A549 (cell line): ENCODE measurements at regions not wholly inside any gene's neighbourhood (a gene's known extent, or its start where the extent isn't known, plus 50 kb on each side); places are given as distances from the start of the nearest gene placed in this dataset.

Experiments used
- ATAC-seq, 2 experiments: fragments of 200-7000 bp in 1 of 2; fragments of >200 bp in 1 of 2; cut with Nextera tagmentation in 1 of 2; cut with Tn5 transposase in 1 of 2; 3 replicates each; pipeline versions ENCODE4 v1.8.0 to v1.9.1; 2018 to 2020; ENCODE audit warnings: mild to moderate bottlenecking in 1 of 2, moderate library complexity in 1 of 2
- CTCF ChIA-PET: fragments of 300-600 bp; sonication (Branson Sonifier 250); formaldehyde crosslinking; extraction: SDS; loops from one replicate; lab custom pipeline; 2021; ENCODE audit warnings: antibody characterized with exemption, inconsistent platforms; lab: Yijun Ruan, JAX
- POLR2A ChIA-PET: fragments of 350-600 bp; formaldehyde crosslinking; extraction: SDS; loops from one replicate; lab custom pipeline; 2021; ENCODE audit warnings: antibody characterized with exemption, inconsistent platforms; lab: Yijun Ruan, JAX
- DNase-seq, 2 experiments: peaks; one replicate each; pipeline versions ENCODE4 v3.0.0 to v3.0.0-alpha.2; 2011 to 2016; ENCODE audit warnings: low read depth in 1 of 2, low spot score in 1 of 2
- FAIRE-seq: peaks from 2 replicates; lab custom pipeline; 2011; peaks lifted over from hg19 to GRCh38; lab: Jason Lieb, UNC
- H3K27ac ChIP-seq, 2 experiments: fragments of >200 bp; sonication (Bioruptor Twin); formaldehyde crosslinking; 3 replicates each; pipeline ENCODE4 v1.5.1; 2016 to 2017
- H3K4me1 ChIP-seq: fragments of >200 bp; sonication (Bioruptor Twin); formaldehyde crosslinking; 3 replicates; pipeline ENCODE4 v1.6.1; 2016
- H3K4me2 ChIP-seq: fragments of >200 bp; sonication (Bioruptor Twin); formaldehyde crosslinking; 3 replicates; pipeline ENCODE4 v1.6.1; 2016
- H3K4me3 ChIP-seq: fragments of >200 bp; sonication (Bioruptor Twin); formaldehyde crosslinking; 3 replicates; pipeline ENCODE4 v1.5.1; 2016
- H3K9me3 ChIP-seq: fragments of >200 bp; sonication (Bioruptor Twin); formaldehyde crosslinking; 3 replicates; pipeline ENCODE4 v1.6.1; 2016
- CBX2 ChIP-seq: fragments of 200-600 bp; sonication (generic); IDR thresholded peaks from 2 replicates; pipeline ENCODE4 v1.6.1; 2016; ENCODE audit warnings: low read depth, mild to moderate bottlenecking, borderline replicate concordance
- CEBPB ChIP-seq, 2 experiments: fragments of >200 bp in 1 of 2; sonication (Bioruptor Twin) in 1 of 2; formaldehyde crosslinking in 1 of 2; IDR thresholded peaks; 2 replicates each; pipeline ENCODE4 v1.6.1; 2012 to 2016
- CHD2 ChIP-seq: fragments of 150-350 bp; IDR thresholded peaks from 2 replicates; pipeline ENCODE4 v1.6.1; 2014; ENCODE audit warnings: low read length; ENCODE audit not compliant: partially characterized antibody
- EHMT2 ChIP-seq: fragments of 200-600 bp; sonication (generic); IDR thresholded peaks from 2 replicates; pipeline ENCODE4 v1.6.1; 2016; ENCODE audit warnings: antibody characterized with exemption, low read depth, mild to moderate bottlenecking, moderate library complexity
- FOSB ChIP-seq: fragments of 250-450 bp; sonication (Bioruptor Pico); IDR thresholded peaks from 2 replicates; pipeline ENCODE4 v1.5.0; 2020; ENCODE audit warnings: mild to moderate bottlenecking, moderate library complexity
- HEYL ChIP-seq: fragments of 250-450 bp; sonication (Bioruptor Pico); IDR thresholded peaks from 2 replicates; pipeline ENCODE4 v1.8.0; 2021; ENCODE audit warnings: mild to moderate bottlenecking, moderate library complexity
- JUNB ChIP-seq: fragments of >200 bp; sonication (Bioruptor Twin); formaldehyde crosslinking; IDR thresholded peaks from 2 replicates; pipeline ENCODE4 v1.6.1; 2016
- KDM1A ChIP-seq: fragments of 200-600 bp; sonication (generic); IDR thresholded peaks from 2 replicates; pipeline ENCODE4 v1.6.1; 2016; ENCODE audit warnings: low read depth, mild to moderate bottlenecking
- MAZ ChIP-seq: fragments of 150-350 bp; IDR thresholded peaks from 2 replicates; pipeline ENCODE4 v1.6.1; 2014; ENCODE audit warnings: antibody characterized with exemption, low read depth, low read length, borderline replicate concordance
- NFE2L2 ChIP-seq: fragments of 150-350 bp; conservative IDR thresholded peaks from 2 replicates; pipeline ENCODE4 v1.6.1; 2014; ENCODE audit warnings: low read length
- NPAS2 ChIP-seq: fragments of 250-450 bp; sonication (Bioruptor Pico); IDR thresholded peaks from 2 replicates; pipeline ENCODE4 v1.8.0; 2022; ENCODE audit warnings: mild to moderate bottlenecking, moderate library complexity, borderline replicate concordance
- POLR2AphosphoS2 ChIP-seq: conservative IDR thresholded peaks from 2 replicates; pipeline ENCODE4 v1.6.1; 2012; ENCODE audit warnings: low read length, improper control_type of control experiment, inconsistent platforms
- RCOR1 ChIP-seq: fragments of 150-350 bp; IDR thresholded peaks from 2 replicates; pipeline ENCODE4 v1.6.1; 2014; ENCODE audit warnings: antibody characterized with exemption, low read length, low read depth
- RNF2 ChIP-seq: fragments of 200-600 bp; sonication (generic); IDR thresholded peaks from 2 replicates; pipeline ENCODE4 v1.6.1; 2016; ENCODE audit warnings: low read depth, mild to moderate bottlenecking, antibody characterized with exemption, moderate library complexity, borderline replicate concordance
- SMC3 ChIP-seq: fragments of >200 bp; sonication (Bioruptor Twin); formaldehyde crosslinking; IDR thresholded peaks from 3 replicates; pipeline ENCODE4 v1.6.1; 2018; ENCODE audit warnings: inconsistent platforms
- TFCP2L1 ChIP-seq: fragments of 250-450 bp; sonication (Bioruptor Pico); IDR thresholded peaks from 2 replicates; pipeline ENCODE4 v1.5.0; 2021; ENCODE audit warnings: mild to moderate bottlenecking
- ZC3H11A ChIP-seq: fragments of 450-650 bp; IDR thresholded peaks from 2 replicates; pipeline ENCODE4 v1.6.1; 2014; ENCODE audit warnings: antibody characterized with exemption, mild to moderate bottlenecking
- WGBS: methylation state at CpG from one replicate; pipeline ENCODE4 v1.1.6; 2017; ENCODE audit errors: missing lambda C conversion rate; 5-methylcytosine and 5-hydroxymethylcytosine counted together
- TF ChIP-seq, protein P1 (sequence below): fragments of >200 bp; sonication (Bioruptor Twin); formaldehyde crosslinking; IDR thresholded peaks from 3 replicates; pipeline ENCODE4 v1.5.1; 2016
- TF ChIP-seq, protein P2 (sequence below): fragments of 250-450 bp; sonication (Bioruptor Pico); IDR thresholded peaks from 2 replicates; pipeline ENCODE4 v1.5.0; 2020; ENCODE audit warnings: low read depth, mild to moderate bottlenecking, moderate library complexity
- TF ChIP-seq, protein P3 (sequence below): fragments of 200-600 bp; sonication (generic); IDR thresholded peaks from 2 replicates; pipeline ENCODE4 v1.6.1; 2016; ENCODE audit warnings: antibody characterized with exemption, mild to moderate bottlenecking, moderate library complexity
- TF ChIP-seq, protein P4 (sequence below): fragments of 250-450 bp; sonication (Bioruptor Pico); IDR thresholded peaks from 2 replicates; pipeline ENCODE4 v1.5.0; 2021; ENCODE audit warnings: mild to moderate bottlenecking, moderate library complexity, borderline replicate concordance
- TF ChIP-seq, protein P5 (sequence below): IDR thresholded peaks from 2 replicates; pipeline ENCODE4 v1.6.1; 2012; ENCODE audit warnings: low read depth, borderline replicate concordance
- TF ChIP-seq, protein P6 (sequence below): IDR thresholded peaks from 2 replicates; pipeline ENCODE4 v1.6.1; 2012

DNA sequence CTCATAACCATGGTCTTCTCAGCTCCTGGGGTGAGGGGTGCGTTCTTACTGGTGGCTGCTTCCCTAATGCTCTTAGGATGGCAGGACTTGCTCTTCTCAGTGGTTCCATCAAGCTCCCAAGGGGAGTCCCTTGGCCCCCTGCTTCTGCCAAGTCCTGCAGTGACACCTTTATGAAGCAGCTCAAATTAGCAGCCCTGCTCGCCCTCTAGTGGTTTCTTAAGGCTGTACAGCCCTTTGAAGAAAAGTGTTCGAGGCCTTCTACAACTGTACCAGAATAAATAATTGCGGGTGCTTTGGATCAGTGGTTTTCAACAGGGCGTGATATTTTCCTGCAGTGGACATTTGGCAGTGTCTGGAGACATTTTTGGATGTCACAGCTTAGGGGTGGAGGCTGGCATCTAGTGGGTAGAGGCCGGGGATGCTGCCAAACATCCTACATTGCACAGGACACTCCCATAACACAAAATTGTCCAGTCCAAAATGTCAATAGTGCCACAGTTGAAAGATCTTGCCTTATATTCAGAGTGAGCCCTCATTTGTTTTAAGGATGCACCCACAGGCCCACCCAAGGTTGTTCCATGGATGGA, 204.7 kb upstream of the S100G start (continued):
- TF ChIP-seq FOSB: no peak

DNA sequence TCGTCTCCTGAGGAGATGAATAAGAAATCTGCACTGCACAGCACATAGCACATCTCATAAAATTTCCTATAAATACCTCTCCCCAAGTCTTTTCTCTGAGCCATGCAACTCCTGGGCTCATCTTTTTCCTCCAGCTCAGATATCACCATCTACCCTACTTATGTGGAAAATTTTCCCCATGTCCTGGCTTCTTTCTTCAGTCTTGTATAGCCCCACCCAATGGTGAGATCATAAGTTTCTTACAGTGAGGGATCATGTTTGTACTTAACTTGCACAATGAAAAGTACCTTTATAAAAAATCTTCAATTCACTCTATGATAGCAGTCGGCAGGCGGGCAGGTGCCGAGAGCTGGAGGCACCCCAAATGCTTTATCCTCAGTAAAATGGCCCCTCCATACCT, 198.6 kb upstream of the S100G start:
- POLR2A ChIA-PET: no interaction called here
- FAIRE-seq: no peak
- no peak for ATAC-seq
- no peak for DNase-seq
- Histone ChIP-seq H3K9me3 (no peaks in the 10 kb centered on the region), H3K27ac (no peak overlapping the region), H3K4me3 (no peak overlapping the region), H3K4me1 (no peaks in the 10 kb centered on the region)
- WGBS: 85% methylated on average over 4 of the region's 4 CpGs
- TF ChIP-seq HEYL (CRISPR knock-in tag): no peak
- no peak for TF ChIP-seq JUNB
- TF ChIP-seq, protein P1, sequence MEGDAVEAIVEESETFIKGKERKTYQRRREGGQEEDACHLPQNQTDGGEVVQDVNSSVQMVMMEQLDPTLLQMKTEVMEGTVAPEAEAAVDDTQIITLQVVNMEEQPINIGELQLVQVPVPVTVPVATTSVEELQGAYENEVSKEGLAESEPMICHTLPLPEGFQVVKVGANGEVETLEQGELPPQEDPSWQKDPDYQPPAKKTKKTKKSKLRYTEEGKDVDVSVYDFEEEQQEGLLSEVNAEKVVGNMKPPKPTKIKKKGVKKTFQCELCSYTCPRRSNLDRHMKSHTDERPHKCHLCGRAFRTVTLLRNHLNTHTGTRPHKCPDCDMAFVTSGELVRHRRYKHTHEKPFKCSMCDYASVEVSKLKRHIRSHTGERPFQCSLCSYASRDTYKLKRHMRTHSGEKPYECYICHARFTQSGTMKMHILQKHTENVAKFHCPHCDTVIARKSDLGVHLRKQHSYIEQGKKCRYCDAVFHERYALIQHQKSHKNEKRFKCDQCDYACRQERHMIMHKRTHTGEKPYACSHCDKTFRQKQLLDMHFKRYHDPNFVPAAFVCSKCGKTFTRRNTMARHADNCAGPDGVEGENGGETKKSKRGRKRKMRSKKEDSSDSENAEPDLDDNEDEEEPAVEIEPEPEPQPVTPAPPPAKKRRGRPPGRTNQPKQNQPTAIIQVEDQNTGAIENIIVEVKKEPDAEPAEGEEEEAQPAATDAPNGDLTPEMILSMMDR: no peak
- TF ChIP-seq, protein P2, sequence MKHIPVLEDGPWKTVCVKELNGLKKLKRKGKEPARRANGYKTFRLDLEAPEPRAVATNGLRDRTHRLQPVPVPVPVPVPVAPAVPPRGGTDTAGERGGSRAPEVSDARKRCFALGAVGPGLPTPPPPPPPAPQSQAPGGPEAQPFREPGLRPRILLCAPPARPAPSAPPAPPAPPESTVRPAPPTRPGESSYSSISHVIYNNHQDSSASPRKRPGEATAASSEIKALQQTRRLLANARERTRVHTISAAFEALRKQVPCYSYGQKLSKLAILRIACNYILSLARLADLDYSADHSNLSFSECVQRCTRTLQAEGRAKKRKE (CRISPR knock-in tag): no peak
- TF ChIP-seq FOSB: no peak
- TF ChIP-seq NFE2L2: no peak
- no peak for TF ChIP-seq SMC3
- TF ChIP-seq RCOR1: no peak
- no peak for TF ChIP-seq RNF2
- TF ChIP-seq CBX2: no peak
- no peak for TF ChIP-seq ZC3H11A
- TF ChIP-seq NPAS2: no peak
- no peak for TF ChIP-seq EHMT2
- no peak for TF ChIP-seq POLR2AphosphoS2
- TF ChIP-seq KDM1A: no peak
- no peak for TF ChIP-seq CHD2
- TF ChIP-seq, all 56 proteins: peak for 0
- no peak overlapping the region for H3K4me2 ChIP-seq
- CTCF ChIA-PET: interaction anchor here (0.9 kb wide), 1 partner anchor 9 kb away, joined by 4 read pairs; no protein-coding TSS in a partner anchor

DNA sequence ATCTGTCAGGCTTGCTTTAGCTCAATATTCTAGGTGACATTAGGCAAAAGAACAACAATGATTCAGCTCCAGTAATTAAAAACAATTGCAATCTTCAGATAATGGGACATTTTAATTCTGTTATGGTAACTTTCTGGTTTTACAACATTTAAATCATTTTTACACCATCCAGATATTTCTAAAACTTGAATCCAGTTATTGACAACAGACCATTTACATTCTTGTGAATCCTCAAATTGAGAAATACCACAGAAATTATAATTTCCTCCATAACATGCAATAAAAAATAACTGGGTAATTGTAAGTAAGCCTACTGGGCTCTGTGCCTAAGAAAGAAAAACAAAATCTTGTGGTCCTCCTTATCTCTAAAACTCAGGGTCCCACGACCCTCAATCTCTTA, 195.0 kb upstream of the S100G start:
- DNase-seq (no peak), FAIRE-seq (no peak)

More for the DNA sequence above, 195.0 kb upstream of the S100G start:
- TF ChIP-seq, protein P3, sequence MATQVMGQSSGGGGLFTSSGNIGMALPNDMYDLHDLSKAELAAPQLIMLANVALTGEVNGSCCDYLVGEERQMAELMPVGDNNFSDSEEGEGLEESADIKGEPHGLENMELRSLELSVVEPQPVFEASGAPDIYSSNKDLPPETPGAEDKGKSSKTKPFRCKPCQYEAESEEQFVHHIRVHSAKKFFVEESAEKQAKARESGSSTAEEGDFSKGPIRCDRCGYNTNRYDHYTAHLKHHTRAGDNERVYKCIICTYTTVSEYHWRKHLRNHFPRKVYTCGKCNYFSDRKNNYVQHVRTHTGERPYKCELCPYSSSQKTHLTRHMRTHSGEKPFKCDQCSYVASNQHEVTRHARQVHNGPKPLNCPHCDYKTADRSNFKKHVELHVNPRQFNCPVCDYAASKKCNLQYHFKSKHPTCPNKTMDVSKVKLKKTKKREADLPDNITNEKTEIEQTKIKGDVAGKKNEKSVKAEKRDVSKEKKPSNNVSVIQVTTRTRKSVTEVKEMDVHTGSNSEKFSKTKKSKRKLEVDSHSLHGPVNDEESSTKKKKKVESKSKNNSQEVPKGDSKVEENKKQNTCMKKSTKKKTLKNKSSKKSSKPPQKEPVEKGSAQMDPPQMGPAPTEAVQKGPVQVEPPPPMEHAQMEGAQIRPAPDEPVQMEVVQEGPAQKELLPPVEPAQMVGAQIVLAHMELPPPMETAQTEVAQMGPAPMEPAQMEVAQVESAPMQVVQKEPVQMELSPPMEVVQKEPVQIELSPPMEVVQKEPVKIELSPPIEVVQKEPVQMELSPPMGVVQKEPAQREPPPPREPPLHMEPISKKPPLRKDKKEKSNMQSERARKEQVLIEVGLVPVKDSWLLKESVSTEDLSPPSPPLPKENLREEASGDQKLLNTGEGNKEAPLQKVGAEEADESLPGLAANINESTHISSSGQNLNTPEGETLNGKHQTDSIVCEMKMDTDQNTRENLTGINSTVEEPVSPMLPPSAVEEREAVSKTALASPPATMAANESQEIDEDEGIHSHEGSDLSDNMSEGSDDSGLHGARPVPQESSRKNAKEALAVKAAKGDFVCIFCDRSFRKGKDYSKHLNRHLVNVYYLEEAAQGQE: no peak
- TF ChIP-seq ZC3H11A (no peak), MAZ (no peak), TFCP2L1 (CRISPR knock-in tag) (no peak), CEBPB (IDR thresholded peaks at IDR 0.05) (no peak), NPAS2 (no peak), FOSB (no peak)
- TF ChIP-seq, protein P4, sequence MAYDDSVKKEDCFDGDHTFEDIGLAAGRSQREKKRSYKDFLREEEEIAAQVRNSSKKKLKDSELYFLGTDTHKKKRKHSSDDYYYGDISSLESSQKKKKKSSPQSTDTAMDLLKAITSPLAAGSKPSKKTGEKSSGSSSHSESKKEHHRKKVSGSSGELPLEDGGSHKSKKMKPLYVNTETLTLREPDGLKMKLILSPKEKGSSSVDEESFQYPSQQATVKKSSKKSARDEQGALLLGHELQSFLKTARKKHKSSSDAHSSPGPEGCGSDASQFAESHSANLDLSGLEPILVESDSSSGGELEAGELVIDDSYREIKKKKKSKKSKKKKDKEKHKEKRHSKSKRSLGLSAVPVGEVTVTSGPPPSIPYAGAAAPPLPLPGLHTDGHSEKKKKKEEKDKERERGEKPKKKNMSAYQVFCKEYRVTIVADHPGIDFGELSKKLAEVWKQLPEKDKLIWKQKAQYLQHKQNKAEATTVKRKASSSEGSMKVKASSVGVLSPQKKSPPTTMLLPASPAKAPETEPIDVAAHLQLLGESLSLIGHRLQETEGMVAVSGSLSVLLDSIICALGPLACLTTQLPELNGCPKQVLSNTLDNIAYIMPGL (CRISPR knock-in tag): no peak
- TF ChIP-seq, protein P5, sequence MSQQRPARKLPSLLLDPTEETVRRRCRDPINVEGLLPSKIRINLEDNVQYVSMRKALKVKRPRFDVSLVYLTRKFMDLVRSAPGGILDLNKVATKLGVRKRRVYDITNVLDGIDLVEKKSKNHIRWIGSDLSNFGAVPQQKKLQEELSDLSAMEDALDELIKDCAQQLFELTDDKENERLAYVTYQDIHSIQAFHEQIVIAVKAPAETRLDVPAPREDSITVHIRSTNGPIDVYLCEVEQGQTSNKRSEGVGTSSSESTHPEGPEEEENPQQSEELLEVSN: no peak
- TF ChIP-seq, protein P6, sequence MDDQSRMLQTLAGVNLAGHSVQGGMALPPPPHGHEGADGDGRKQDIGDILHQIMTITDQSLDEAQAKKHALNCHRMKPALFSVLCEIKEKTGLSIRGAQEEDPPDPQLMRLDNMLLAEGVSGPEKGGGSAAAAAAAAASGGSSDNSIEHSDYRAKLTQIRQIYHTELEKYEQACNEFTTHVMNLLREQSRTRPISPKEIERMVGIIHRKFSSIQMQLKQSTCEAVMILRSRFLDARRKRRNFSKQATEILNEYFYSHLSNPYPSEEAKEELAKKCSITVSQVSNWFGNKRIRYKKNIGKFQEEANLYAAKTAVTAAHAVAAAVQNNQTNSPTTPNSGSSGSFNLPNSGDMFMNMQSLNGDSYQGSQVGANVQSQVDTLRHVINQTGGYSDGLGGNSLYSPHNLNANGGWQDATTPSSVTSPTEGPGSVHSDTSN: no peak
- 5% methylated on average over 1 of the region's 1 CpG for WGBS
- no peaks in the 10 kb centered on the region for H3K4me1 ChIP-seq
- ChIA-PET CTCF (interaction anchor here (0.7 kb wide), 1 partner anchor 228 kb away, joined by 3 read pairs; no protein-coding TSS in a partner anchor), POLR2A (no interaction called here)
- no peak overlapping the region for H3K27ac ChIP-seq
- no peaks in the 10 kb centered on the region for H3K9me3 ChIP-seq
- no peak overlapping the region for H3K4me3 ChIP-seq
- no peak overlapping the region for H3K4me2 ChIP-seq
- ATAC-seq: no peak
